Activated B cell treated with CpG ODN at 0.5 μM for 24 hours (primary cell): ENCODE measurements at regions not wholly inside any gene's neighbourhood (a gene's known extent, or its start where the extent isn't known, plus 50 kb on each side); places are given as distances from the start of the nearest gene placed in this dataset.

Experiments used
- ATAC-seq: fragments of 200-7000 bp; cut with Tn5 transposase; one replicate; pipeline ENCODE4 v1.10.0; 2021; ENCODE audit warnings: low read depth, mild to moderate bottlenecking, moderate library complexity
- CTCF ChIA-PET: fragments of 350-600 bp; sonication (Branson Sonifier 250); formaldehyde crosslinking; loops from one replicate; lab custom pipeline; 2021; ENCODE audit warnings: antibody characterized with exemption; lab: Charles Lee
- POLR2A ChIA-PET: fragments of 350-600 bp; sonication (Branson Sonifier 250); formaldehyde crosslinking; loops from one replicate; lab custom pipeline; 2021; ENCODE audit warnings: antibody characterized with exemption; lab: Charles Lee
- DNase-seq: peaks from one replicate; pipeline ENCODE4 v3.0.0; 2022
- H3K27ac Mint-ChIP-seq: one replicate; pipeline ENCODE4 v1.8.0; 2020; ENCODE audit warnings: mixed read lengths
- H3K27me3 Mint-ChIP-seq: one replicate; pipeline ENCODE4 v1.8.0; 2021; ENCODE audit warnings: mixed read lengths
- H3K36me3 Mint-ChIP-seq: one replicate; pipeline ENCODE4 v1.8.0; 2021; ENCODE audit warnings: low read depth, mixed read lengths
- H3K4me1 Mint-ChIP-seq: one replicate; pipeline ENCODE4 v1.8.0; 2021; ENCODE audit warnings: mixed read lengths
- H3K4me3 Mint-ChIP-seq: one replicate; pipeline ENCODE4 v1.8.0; 2020; ENCODE audit warnings: mild to moderate bottlenecking, mixed read lengths
- H3K9me3 Mint-ChIP-seq: one replicate; pipeline ENCODE4 v1.8.0; 2020; ENCODE audit warnings: mixed read lengths
- intact Hi-C: fragments of 100-400 bp; cut with micrococcal nuclease; formaldehyde crosslinking; loops from one replicate; pipeline ENCODE4 v1.15.1; 2024
- TF ChIP-seq, protein P1 (sequence below): fragments of 200-600 bp; IDR thresholded peaks from one replicate; pipeline ENCODE4 v1.8.0; 2022; ENCODE audit warnings: antibody characterized with exemption, mild to moderate bottlenecking

- Mint-ChIP-seq H3K27ac (no peak overlapping the region), H3K27me3 (peaks cover 2% of the 10 kb centered on the region), H3K4me1 (no peaks in the 10 kb centered on the region), H3K9me3 (peaks cover 2% of the 10 kb centered on the region), H3K36me3 (no peaks in the 10 kb centered on the region), H3K4me3 (no peak overlapping the region)
- ATAC-seq (no peak), DNase-seq (no peak)
- ChIA-PET CTCF (no interaction called here), POLR2A (no interaction called here)
- intact Hi-C loops: no loop called here
- TF ChIP-seq, protein P1, sequence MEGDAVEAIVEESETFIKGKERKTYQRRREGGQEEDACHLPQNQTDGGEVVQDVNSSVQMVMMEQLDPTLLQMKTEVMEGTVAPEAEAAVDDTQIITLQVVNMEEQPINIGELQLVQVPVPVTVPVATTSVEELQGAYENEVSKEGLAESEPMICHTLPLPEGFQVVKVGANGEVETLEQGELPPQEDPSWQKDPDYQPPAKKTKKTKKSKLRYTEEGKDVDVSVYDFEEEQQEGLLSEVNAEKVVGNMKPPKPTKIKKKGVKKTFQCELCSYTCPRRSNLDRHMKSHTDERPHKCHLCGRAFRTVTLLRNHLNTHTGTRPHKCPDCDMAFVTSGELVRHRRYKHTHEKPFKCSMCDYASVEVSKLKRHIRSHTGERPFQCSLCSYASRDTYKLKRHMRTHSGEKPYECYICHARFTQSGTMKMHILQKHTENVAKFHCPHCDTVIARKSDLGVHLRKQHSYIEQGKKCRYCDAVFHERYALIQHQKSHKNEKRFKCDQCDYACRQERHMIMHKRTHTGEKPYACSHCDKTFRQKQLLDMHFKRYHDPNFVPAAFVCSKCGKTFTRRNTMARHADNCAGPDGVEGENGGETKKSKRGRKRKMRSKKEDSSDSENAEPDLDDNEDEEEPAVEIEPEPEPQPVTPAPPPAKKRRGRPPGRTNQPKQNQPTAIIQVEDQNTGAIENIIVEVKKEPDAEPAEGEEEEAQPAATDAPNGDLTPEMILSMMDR: no peak
Observed at GRCh38 chr7:46343802-46344201, 422.7 kb upstream of the IGFBP3 start.

GRCh38 chr7:46322937-46323336 lies 401.9 kb upstream of the IGFBP3 start:
- ChIA-PET POLR2A (no interaction called here), CTCF (no interaction called here)

DNA sequence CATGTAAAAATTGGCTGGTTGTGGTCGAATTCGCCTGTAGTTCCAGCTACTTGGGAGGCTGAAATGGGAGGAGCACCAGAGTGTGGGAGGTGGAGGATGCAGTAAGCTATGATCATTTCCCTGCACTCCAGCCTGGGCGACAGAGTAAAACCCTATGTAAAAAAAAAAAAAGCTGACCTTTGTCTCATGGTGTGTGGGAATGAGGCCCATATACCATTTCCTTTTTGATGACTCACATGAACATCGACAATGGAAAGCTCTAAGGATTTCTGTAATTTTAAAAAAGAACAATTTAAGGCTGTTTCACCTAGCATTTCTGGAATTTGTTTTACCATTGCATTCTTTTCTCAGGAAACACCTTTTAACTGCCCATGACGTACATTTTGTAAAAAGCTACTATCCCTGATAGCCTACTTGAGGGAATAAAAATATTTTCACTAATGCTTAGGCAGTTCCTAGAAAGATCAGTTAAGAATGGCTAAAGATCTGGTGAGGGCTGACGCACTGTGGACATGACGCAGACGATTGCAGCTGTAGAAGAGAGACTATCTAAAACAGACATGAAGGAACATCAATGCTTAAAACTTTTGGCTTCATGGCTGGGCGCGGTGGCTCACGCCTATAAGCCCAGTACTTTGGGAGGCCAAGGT lies 400.6 kb upstream of the IGFBP3 start:
- Mint-ChIP-seq H3K36me3 (no peaks in the 10 kb centered on the region), H3K27ac (no peak overlapping the region), H3K9me3 (no peaks in the 10 kb centered on the region), H3K4me3 (no peak overlapping the region), H3K27me3 (no peaks in the 10 kb centered on the region), H3K4me1 (no peaks in the 10 kb centered on the region)
- TF ChIP-seq, protein P1: no peak
- no peak for DNase-seq
- ChIA-PET CTCF (no interaction called here), POLR2A (no interaction called here)
- intact Hi-C loops: no loop called here
- ATAC-seq: no peak

More at GRCh38 chr7:46322937-46323336, 401.9 kb upstream of the IGFBP3 start:
- ATAC-seq: no peak
- TF ChIP-seq, protein P1: no peak
- H3K4me3 Mint-ChIP-seq: no peak overlapping the region
- H3K9me3 Mint-ChIP-seq: no peaks in the 10 kb centered on the region
- no peak for DNase-seq
- H3K4me1 Mint-ChIP-seq: no peaks in the 10 kb centered on the region
- intact Hi-C loops: no loop called here
- no peak overlapping the region for H3K27ac Mint-ChIP-seq
- no peaks in the 10 kb centered on the region for H3K27me3 Mint-ChIP-seq
- no peaks in the 10 kb centered on the region for H3K36me3 Mint-ChIP-seq

GRCh38 chr7:46320956-46321355 lies 399.9 kb upstream of the IGFBP3 start:
- TF ChIP-seq, protein P1: no peak
- ATAC-seq (no peak), DNase-seq (no peak)
- H3K27ac Mint-ChIP-seq: no peak overlapping the region
- ChIA-PET CTCF (no interaction called here), POLR2A (no interaction called here)
- intact Hi-C loops: no loop called here
- H3K36me3 Mint-ChIP-seq: no peaks in the 10 kb centered on the region
- no peak overlapping the region for H3K4me3 Mint-ChIP-seq
- no peaks in the 10 kb centered on the region for H3K9me3 Mint-ChIP-seq
- H3K27me3 Mint-ChIP-seq: no peaks in the 10 kb centered on the region
- no peaks in the 10 kb centered on the region for H3K4me1 Mint-ChIP-seq

- ATAC-seq (no peak), DNase-seq (no peak)
- TF ChIP-seq, protein P1: no peak
- Mint-ChIP-seq H3K4me1 (no peaks in the 10 kb centered on the region), H3K9me3 (no peaks in the 10 kb centered on the region), H3K27me3 (no peaks in the 10 kb centered on the region), H3K27ac (no peak overlapping the region), H3K4me3 (no peak overlapping the region), H3K36me3 (no peaks in the 10 kb centered on the region)
- POLR2A ChIA-PET: no interaction called here
- intact Hi-C loops: no loop called here
- CTCF ChIA-PET: no interaction called here
Observed at GRCh38 chr7:46319841-46320240, 398.8 kb upstream of the IGFBP3 start.
